LNCaP clone FGC (cell line): ENCODE measurements at regions not wholly inside any gene's neighbourhood (a gene's known extent, or its start where the extent isn't known, plus 50 kb on each side); places are given as distances from the start of the nearest gene placed in this dataset.
"Not testable (repeated sequence)": the region's sequence is repeated elsewhere in the genome, so short reads cannot be mapped to it uniquely, and the experiment has no call there.

Experiments
- DNase-seq: peaks from one replicate; pipeline ENCODE4 v3.0.0-alpha.2; 2011; ENCODE audit warnings: low read depth
- H3K4me3 ChIP-seq: 2 replicates; pipeline ENCODE4 v1.5.1; 2011; ENCODE audit warnings: mild to moderate bottlenecking, low read depth, low read length, control low read depth
- CTCF ChIP-seq: IDR thresholded peaks from 2 replicates; pipeline ENCODE4 v1.5.1; 2012; ENCODE audit warnings: mild to moderate bottlenecking; ENCODE audit not compliant: control insufficient read depth, insufficient read depth; ENCODE audit errors: extremely low read depth

GRCh38 chr2:72024451-72025175 is 123.0 kb downstream of the CYP26B1 start:
- no peak overlapping the region for H3K4me3 ChIP-seq
- DNase-seq: no peak
- TF ChIP-seq CTCF: no peak

- H3K4me3 ChIP-seq: no peak overlapping the region
- no peak for TF ChIP-seq CTCF
- no peak for DNase-seq
Measured at GRCh38 chr2:72023678-72024390, 123.8 kb downstream of the CYP26B1 start.

GRCh38 chr2:72021371-72021770 is 126.3 kb downstream of the CYP26B1 start:
- H3K4me3 ChIP-seq, DNase-seq: not testable (repeated sequence)

- no peak overlapping the region for H3K4me3 ChIP-seq
- no peak for TF ChIP-seq CTCF
- no peak for DNase-seq
Measured at GRCh38 chr2:72015266-72015665, 132.4 kb downstream of the CYP26B1 start.

GRCh38 chr2:72014831-72015230 is 132.8 kb downstream of the CYP26B1 start:
- no peak for TF ChIP-seq CTCF
- DNase-seq: no peak
- no peak overlapping the region for H3K4me3 ChIP-seq

GRCh38 chr2:72013726-72014125 is 133.9 kb downstream of the CYP26B1 start:
- H3K4me3 ChIP-seq: no peak overlapping the region
- no peak for DNase-seq
- no peak for TF ChIP-seq CTCF

GRCh38 chr2:72012886-72013574 is 134.6 kb downstream of the CYP26B1 start:
- no peak for TF ChIP-seq CTCF
- H3K4me3 ChIP-seq: no peak overlapping the region
- DNase-seq: no peak
